K562 (cell line): ENCODE measurements at regions not wholly inside any gene's neighbourhood (a gene's known extent, or its start where the extent isn't known, plus 50 kb on each side); places are given as distances from the start of the nearest gene placed in this dataset.

Source experiments
- ATAC-seq: fragments of 200-7000 bp; cut with Tn5 transposase; 3 replicates; pipeline ENCODE4 v1.9.1; 2020; ENCODE audit warnings: moderate library complexity
- BruUV-seq: library from RNA; stranded (reverse); fragments of 400-500 nt; replicated peaks from 2 replicates; lab custom pipeline; 2021; lab: Mats Ljungman, UMichigan
- CTCF ChIA-PET: fragments of 300-600 bp; formaldehyde crosslinking; extraction: SDS; loops from one replicate; lab custom pipeline; 2021; ENCODE audit warnings: low intra/inter-chr PET ratio; lab: Yijun Ruan, JAX
- POLR2A ChIA-PET: fragments of 300-600, 350-650 bp; sonication (Branson Sonifier 250); formaldehyde crosslinking; extraction: SDS; loops from one replicate; lab custom pipeline; 2021; ENCODE audit warnings: antibody characterized with exemption, inconsistent platforms; lab: Yijun Ruan, JAX
- DNase-seq, 4 experiments: peaks; one replicate each; pipeline versions ENCODE4 v3.0.0 to v3.0.0-alpha.2; 2011 to 2018; ENCODE audit warnings: low spot score in 3 of 4, mixed read lengths in 3 of 4; ENCODE audit errors: extremely low read depth in 1 of 4
- FAIRE-seq: peaks from 2 replicates; lab custom pipeline; 2011; peaks lifted over from hg19 to GRCh38; lab: Jason Lieb, UNC
- H2AFZ ChIP-seq: 2 replicates; pipeline ENCODE4 v1.6.0; 2011; ENCODE audit warnings: low read depth, low read length, control low read depth, inconsistent platforms
- H3K27ac ChIP-seq: fragments of 200-600 bp; 3 replicates; pipeline ENCODE4 v1.8.0; 2011; ENCODE audit warnings: low read depth, mild to moderate bottlenecking, control low read depth, inconsistent platforms, low read length, moderate library complexity, mixed read lengths; ENCODE audit errors: extremely low read depth
- H3K27me3 ChIP-seq, 2 experiments: fragments of 300-600 bp in 1 of 2; 2 replicates in 1 of 2; 3 replicates in 1 of 2; pipeline versions ENCODE4 v1.6.0 to v1.8.0; 2011; ENCODE audit warnings: inconsistent platforms in 2 of 2, low read length in 2 of 2, mild to moderate bottlenecking in 1 of 2, mixed read lengths in 1 of 2, moderate library complexity in 1 of 2; ENCODE audit not compliant: control insufficient read depth in 2 of 2, insufficient read depth in 2 of 2
- H3K36me3 ChIP-seq: fragments of 300-600 bp; 3 replicates; pipeline ENCODE4 v1.8.0; 2011; ENCODE audit warnings: mild to moderate bottlenecking, low read length, inconsistent platforms; ENCODE audit not compliant: control insufficient read depth, insufficient read depth
- H3K4me1 ChIP-seq, 2 experiments: fragments of 200-600 bp in 1 of 2; replicated peaks in 1 of 2; 2 replicates in 1 of 2; 3 replicates in 1 of 2; pipeline versions ENCODE4 v1.5.1 to v1.8.0; 2011; ENCODE audit warnings: inconsistent platforms in 2 of 2, low read length in 2 of 2, mild to moderate bottlenecking in 1 of 2, mixed read lengths in 1 of 2, moderate library complexity in 1 of 2; ENCODE audit not compliant: control insufficient read depth in 2 of 2, insufficient read depth in 2 of 2
- H3K4me2 ChIP-seq: 2 replicates; pipeline ENCODE4 v1.6.1; 2011; ENCODE audit warnings: low read length, control low read depth, inconsistent platforms, mixed read lengths; ENCODE audit not compliant: insufficient read depth
- H3K4me3 ChIP-seq: fragments of 200-600 bp; sonication (generic), shearing (Covaris generic); 2 replicates; pipeline ENCODE4 v1.5.1; 2016; ENCODE audit warnings: control low read depth, inconsistent platforms
- H3K79me2 ChIP-seq: fragments of 200-600 bp; 3 replicates; pipeline ENCODE4 v1.8.0; 2011; ENCODE audit warnings: low read length, inconsistent platforms; ENCODE audit not compliant: control insufficient read depth, insufficient read depth
- H3K9ac ChIP-seq, 2 experiments: 2 replicates each; pipeline versions ENCODE4 v1.6.0 to v1.6.1; 2011; ENCODE audit warnings: low read depth in 2 of 2, low read length in 2 of 2, control low read depth in 1 of 2, inconsistent platforms in 1 of 2, mild to moderate bottlenecking in 1 of 2, mixed read lengths in 1 of 2; ENCODE audit not compliant: insufficient read depth in 1 of 2
- H3K9me1 ChIP-seq: one replicate; pipeline ENCODE4 v1.6.0; 2011; ENCODE audit warnings: inconsistent platforms, mild to moderate bottlenecking, low read length, moderate library complexity; ENCODE audit not compliant: control insufficient read depth, insufficient read depth
- H3K9me3 ChIP-seq: replicated peaks from 2 replicates; pipeline ENCODE4 v1.5.1; 2011; ENCODE audit warnings: low read depth, low read length, inconsistent platforms; ENCODE audit not compliant: control insufficient read depth, insufficient read depth
- H4K20me1 ChIP-seq: replicated peaks from 2 replicates; pipeline ENCODE4 v1.6.1; 2011; ENCODE audit warnings: low read length, inconsistent platforms, mixed read lengths; ENCODE audit not compliant: control insufficient read depth, insufficient read depth
- CXXC5 ChIP-seq: fragments of 250-450 bp; sonication (Bioruptor Pico); IDR thresholded peaks from 2 replicates; pipeline ENCODE4 v1.8.0; 2022; ENCODE audit warnings: inconsistent platforms, mild to moderate bottlenecking, moderate library complexity
- DMBX1 ChIP-seq: fragments of 250-450 bp; sonication (Bioruptor Pico); IDR thresholded peaks from 2 replicates; pipeline ENCODE4 v1.8.0; 2022; ENCODE audit warnings: inconsistent platforms, mild to moderate bottlenecking, moderate library complexity, borderline replicate concordance
- EHMT2 ChIP-seq: fragments of 450-650 bp; IDR thresholded peaks from 2 replicates; pipeline ENCODE4 v1.6.1; 2018; ENCODE audit warnings: antibody characterized with exemption
- RFX5 ChIP-seq: IDR thresholded peaks from 2 replicates; pipeline ENCODE4 v1.6.1; 2011; ENCODE audit warnings: low read depth, mild to moderate bottlenecking, improper control_type of control experiment, low read length
- SAP30 ChIP-seq: fragments of 200-600 bp; sonication (generic); IDR thresholded peaks from 2 replicates; pipeline ENCODE4 v1.6.1; 2012; ENCODE audit warnings: borderline replicate concordance, low read depth, mild to moderate bottlenecking, moderate library complexity, low read length, control low read depth, inconsistent platforms; ENCODE audit not compliant: insufficient read depth, poor library complexity, severe bottlenecking
- SIN3B ChIP-seq: fragments of 450-650 bp; IDR thresholded peaks from 2 replicates; pipeline ENCODE4 v1.6.1; 2017; ENCODE audit warnings: low read depth, mild to moderate bottlenecking, moderate library complexity
- ZNF253 ChIP-seq: fragments of 250-450 bp; sonication (Bioruptor Pico); conservative IDR thresholded peaks from 2 replicates; pipeline ENCODE4 v1.6.1; 2021; ENCODE audit warnings: mild to moderate bottlenecking
- ZNF444 ChIP-seq: fragments of 250-450 bp; sonication (Bioruptor Pico); IDR thresholded peaks from 2 replicates; pipeline ENCODE4 v1.4.0; 2020; ENCODE audit warnings: mild to moderate bottlenecking, moderate library complexity
- ZNF449 ChIP-seq: fragments of 250-450 bp; sonication (Bioruptor Pico); IDR thresholded peaks from 2 replicates; pipeline ENCODE4 v1.8.0; 2022; ENCODE audit warnings: moderate library complexity, mild to moderate bottlenecking, inconsistent platforms
- ZNF644 ChIP-seq: fragments of 200-800 bp; sonication (Bioruptor generic); IDR thresholded peaks from 2 replicates; pipeline ENCODE4 v1.6.1; 2016; ENCODE audit warnings: low read depth, missing genetic modification characterization, missing compliant biosample characterization
- WGBS: fragments of 100-300 bp; shearing (Covaris generic); methylation state at CpG from one replicate; pipeline ENCODE4 v1.1.6; 2016; ENCODE audit warnings: low coverage, mixed read lengths; ENCODE audit not compliant: insufficient coverage; ENCODE audit errors: missing lambda C conversion rate; 5-methylcytosine and 5-hydroxymethylcytosine counted together
- in situ Hi-C: fragments of 300-500 bp; cut with MboI; formaldehyde crosslinking; loops from 4 replicates; pipeline ENCODE4 v1.15.0; 2018; ENCODE audit warnings: inconsistent platforms, mixed read lengths
- intact Hi-C: fragments of 100-400 bp; cut with micrococcal nuclease; formaldehyde crosslinking; loops from 2 replicates; pipeline ENCODE4 v1.14.2; 2022

GRCh38 chr11:128184981-128185380, 402.4 kb downstream of the ETS1 start:
- in situ Hi-C loops (no loop called here), intact Hi-C loops (no loop called here)
- no peak for ATAC-seq
- no peaks in the 10 kb centered on the region for H3K9me1 ChIP-seq
- no peaks in the 10 kb centered on the region for H3K79me2 ChIP-seq
- CTCF ChIA-PET, result no interaction called here
- BruUV-seq, result no TSS peak
- H3K4me1 ChIP-seq, result no peaks in the 10 kb centered on the region
- no peak overlapping the region for H2AFZ ChIP-seq
- H3K27ac ChIP-seq, result no peak overlapping the region
- no peak overlapping the region for H3K9ac ChIP-seq
- 0% methylated on average over 7 of the region's 7 CpGs for WGBS
- H3K27me3 ChIP-seq, result no peaks in the 10 kb centered on the region
- no peaks in the 10 kb centered on the region for H3K36me3 ChIP-seq
- H4K20me1 ChIP-seq, result no peaks in the 10 kb centered on the region
- TF ChIP-seq SIN3B (no peak), SAP30 (no peak), ZNF253 (CRISPR knock-in tag) (no peak), ZNF444 (CRISPR knock-in tag) (no peak), DMBX1 (CRISPR knock-in tag) (no peak)
- TF ChIP-seq, all 486 proteins: peak for 0
- Histone ChIP-seq H3K9me3 (peaks cover 2% of the 10 kb centered on the region; the same call in 1 of the 2 replicates), H3K4me3 (no peak overlapping the region), H3K4me2 (no peak overlapping the region)
- DNase-seq (no peak), FAIRE-seq (no peak)
- POLR2A ChIA-PET, result no interaction called here

- H3K4me2 ChIP-seq, result no peak overlapping the region
- BruUV-seq, result no TSS peak
- H2AFZ ChIP-seq, result no peak overlapping the region
- H3K27ac ChIP-seq, result no peak overlapping the region
- POLR2A ChIA-PET, result no interaction called here
- no peaks in the 10 kb centered on the region for H3K4me1 ChIP-seq
- no peak for ATAC-seq
- H3K79me2 ChIP-seq, result no peaks in the 10 kb centered on the region
- H3K9me3 ChIP-seq, result peaks cover 2% of the 10 kb centered on the region; the same call in 1 of the 2 replicates
- H3K36me3 ChIP-seq, result no peaks in the 10 kb centered on the region
- intact Hi-C loops (no loop called here), in situ Hi-C loops (no loop called here)
- H4K20me1 ChIP-seq, result no peaks in the 10 kb centered on the region
- TF ChIP-seq ZNF644 (no peak), RFX5 (no peak), EHMT2 (no peak), CXXC5 (CRISPR knock-in tag) (peak; percentile 29; the same call in 1 of the 2 replicates), ZNF449 (peak; percentile 17; the same call in 1 of the 2 replicates)
- no peak overlapping the region for H3K4me3 ChIP-seq
- H3K9me1 ChIP-seq, result no peaks in the 10 kb centered on the region
- no peak overlapping the region for H3K9ac ChIP-seq
- FAIRE-seq, result no peak
- CTCF ChIA-PET, result no interaction called here
- peak in 1 of 4 experiments; percentile 42 for DNase-seq
- 25% methylated on average over 1 of the region's 1 CpG for WGBS
- H3K27me3 ChIP-seq, result no peaks in the 10 kb centered on the region
Observed at GRCh38 chr11:128182844-128183243, 404.5 kb downstream of the ETS1 start.
